HG02852 (cell line): ENCODE measurements at regions not wholly inside any gene's neighbourhood (a gene's known extent, or its start where the extent isn't known, plus 50 kb on each side); places are given as distances from the start of the nearest gene placed in this dataset.

Experiments
- ATAC-seq: cut with Tn5 transposase; IDR thresholded peaks from one replicate; pipeline ENCODE4 v1.9.1; 2021; ENCODE audit warnings: mild to moderate bottlenecking, moderate library complexity; ENCODE audit not compliant: unreplicated experiment

DNA sequence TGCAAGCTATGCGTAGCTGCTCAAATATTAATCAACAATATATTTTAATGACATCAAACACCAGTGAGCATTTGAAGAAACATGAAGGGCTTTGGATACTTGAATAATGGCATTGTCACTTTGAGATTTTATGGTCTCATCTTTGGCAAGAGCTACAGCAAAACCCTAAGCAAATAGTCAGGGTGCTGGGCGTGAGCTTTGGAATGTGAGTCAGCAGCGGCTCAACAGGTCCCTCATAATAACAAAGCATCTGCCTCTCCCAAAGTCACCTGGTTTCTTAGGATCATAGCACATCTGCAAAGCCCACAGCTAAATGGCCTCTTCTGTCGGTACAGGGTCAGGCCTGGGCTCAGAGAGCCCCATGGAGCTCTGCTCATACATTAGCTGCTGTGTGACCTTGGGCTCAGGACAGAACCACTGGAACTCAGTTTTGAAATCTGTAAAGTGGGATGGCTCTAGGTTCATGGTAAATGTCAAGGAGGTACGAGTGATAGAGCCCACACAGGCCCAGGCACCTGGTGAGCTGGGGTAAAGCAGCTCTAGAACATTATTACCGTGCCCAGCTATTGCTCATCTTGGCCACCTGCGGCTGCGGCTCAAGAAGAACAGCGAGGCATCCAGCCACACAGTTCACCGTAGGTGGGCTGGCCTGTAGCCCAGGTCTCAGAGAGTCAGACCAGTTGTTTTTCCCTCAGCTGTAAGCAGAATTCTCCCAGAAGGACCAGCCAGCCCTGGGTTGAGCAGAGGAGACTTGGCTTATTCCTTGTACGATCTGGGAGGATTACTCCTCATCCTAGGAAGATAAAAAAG lies 544.5 kb upstream of the CDH11 start:
- ATAC-seq: no peak

DNA sequence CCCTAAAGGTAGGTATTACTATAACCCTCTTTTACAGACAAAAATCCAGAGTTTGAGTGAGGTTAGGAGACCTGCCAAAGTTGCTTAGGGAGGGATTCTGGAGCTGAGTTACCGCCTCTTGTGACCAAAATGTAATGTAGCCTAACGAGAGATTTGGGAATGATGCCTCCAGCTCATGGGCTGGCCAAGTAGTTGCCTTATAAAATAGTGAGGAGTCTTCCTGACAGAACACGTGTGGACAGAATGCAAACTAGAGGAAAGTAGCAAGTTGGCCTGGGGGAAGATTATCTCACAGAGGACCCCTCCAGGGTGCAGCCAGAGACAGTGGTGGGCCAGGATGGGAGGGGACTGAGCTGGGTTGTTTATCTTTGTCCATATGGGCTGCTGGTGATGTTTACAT lies 543.7 kb upstream of the CDH11 start:
- ATAC-seq: no peak

DNA sequence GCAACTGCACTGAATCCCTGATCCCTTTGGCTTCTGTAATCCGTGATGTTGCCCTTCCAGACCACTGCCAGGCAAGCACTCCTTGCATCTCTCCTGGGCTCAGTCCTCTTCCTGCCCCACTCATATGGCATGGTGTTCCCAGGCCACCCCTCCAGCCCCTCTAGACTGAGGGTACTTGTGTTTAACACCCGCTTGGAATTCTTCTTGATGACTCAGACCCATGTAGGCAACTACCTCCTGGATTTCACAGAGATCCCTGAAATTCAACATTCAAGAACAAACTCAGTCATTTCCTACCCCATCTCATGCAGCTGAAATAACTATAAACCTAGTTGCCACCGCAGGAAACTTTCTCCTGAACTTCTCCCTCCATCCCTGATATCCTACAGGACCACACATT lies 541.9 kb upstream of the CDH11 start:
- ATAC-seq: no peak

DNA sequence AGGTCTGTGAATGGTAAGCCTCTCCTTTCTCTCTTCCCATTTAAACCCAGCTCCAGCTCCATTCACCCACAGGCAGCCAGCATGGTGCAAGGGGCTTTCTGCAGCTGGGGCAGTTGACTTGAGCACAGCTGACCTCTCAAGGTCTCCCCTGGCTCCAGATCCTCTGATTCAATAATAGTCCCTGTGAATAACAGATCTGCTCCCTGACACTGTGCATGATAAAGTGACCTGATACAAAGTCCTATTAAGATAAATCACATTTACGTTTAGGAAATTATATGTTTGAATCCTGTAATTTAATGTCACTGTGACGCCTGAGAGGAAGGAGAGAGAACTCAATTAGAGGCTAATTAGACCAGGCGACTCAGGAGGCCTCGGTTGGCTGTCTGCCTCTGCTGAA lies 540.4 kb upstream of the CDH11 start:
- ATAC-seq: no peak

DNA sequence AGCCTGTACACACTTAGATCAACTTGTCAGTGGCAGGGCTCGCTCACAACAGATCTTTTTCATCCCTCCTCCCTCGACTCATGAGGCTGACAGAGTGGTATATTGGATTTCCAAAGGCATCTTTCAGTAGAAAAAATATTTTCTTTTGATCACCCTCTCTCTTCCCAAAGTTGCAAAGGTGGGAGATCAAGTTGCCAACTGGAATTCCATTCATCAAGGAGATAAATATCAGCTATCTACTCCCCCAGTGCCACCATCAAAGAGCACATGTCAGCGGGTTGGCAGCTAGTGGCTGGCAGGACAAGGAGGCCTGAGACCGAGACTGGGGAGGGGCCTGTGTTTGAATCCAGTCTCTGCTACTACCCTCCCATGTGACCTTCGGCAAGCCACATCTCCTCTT lies 539.7 kb upstream of the CDH11 start:
- ATAC-seq: no peak

DNA sequence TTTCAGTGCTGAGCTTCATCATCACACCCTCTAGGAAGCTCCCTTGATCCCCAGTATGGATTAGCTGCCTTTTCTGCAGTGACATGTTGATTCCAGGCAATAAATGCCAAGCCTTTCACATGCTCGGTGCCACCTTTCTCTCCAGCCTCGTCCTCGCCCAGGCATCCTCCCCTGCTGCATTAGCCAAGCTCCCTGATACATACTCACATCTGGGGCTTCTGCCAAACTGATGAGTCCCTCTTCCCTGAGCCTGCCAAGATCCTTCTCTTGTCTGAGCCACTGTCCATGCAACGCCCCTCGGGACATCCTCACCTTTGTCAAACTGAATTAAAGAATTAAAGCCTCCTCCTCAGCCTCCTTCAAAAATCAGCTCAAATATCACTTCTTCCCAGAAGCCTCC lies 538.5 kb upstream of the CDH11 start:
- no peak for ATAC-seq

DNA sequence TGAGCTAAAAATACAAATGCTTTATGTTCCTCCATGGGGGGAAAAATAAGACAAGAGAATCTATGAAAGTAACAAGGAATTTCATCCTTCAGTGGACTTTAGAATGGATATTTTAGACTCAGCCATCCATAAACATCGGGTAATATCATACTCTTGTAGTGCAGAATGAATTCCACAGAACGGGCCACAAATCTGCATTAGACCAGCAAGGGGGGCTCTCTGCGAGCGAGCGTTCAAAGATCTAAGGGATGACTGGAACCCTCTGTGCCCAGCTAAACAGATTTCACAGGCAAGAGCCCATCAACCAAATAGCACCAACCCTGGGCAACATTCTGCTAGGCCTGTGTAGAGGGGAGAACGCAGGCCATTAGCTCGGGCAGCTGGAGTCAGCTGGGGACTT lies 537.9 kb upstream of the CDH11 start:
- ATAC-seq: no peak

DNA sequence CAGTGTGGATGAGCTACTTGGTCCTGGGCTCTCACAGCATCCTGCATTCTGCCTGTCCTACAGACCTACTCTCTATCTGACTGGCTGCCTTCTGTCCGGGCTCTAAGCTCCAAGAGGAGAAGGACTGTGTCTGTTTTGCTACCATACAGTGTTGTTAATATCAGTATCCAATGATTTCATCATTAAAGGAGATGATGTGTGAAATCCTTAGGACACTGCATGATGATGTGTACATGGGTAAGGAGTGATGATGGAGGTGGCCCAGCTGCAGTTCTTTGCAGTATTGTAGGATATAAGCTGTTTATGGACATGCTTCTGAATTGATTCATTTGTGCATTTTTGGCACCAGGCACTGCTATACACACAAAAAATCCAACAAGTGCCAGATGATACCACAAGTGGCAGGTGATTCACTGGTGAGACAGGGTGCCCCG lies 536.9 kb upstream of the CDH11 start:
- no peak for ATAC-seq

DNA sequence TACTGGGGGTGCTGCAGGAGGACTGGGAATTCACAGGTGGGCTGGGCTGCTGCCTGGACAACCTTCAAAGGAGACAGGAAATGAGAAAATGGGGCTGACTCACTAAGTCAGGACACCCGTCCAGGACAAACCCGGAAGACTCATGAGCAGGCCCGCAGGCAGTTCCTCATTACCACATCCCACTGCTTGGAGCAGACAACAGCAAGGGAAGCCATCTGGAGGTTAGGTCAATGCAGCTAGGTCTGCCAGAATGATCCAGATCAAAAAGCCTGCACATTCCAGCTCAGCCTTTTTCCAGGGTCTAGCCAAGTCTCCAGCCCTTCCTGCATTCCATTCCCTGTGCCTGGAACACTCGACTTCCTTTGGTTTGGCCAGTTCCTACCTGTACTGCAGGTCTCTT lies 536.5 kb upstream of the CDH11 start:
- ATAC-seq: no peak

DNA sequence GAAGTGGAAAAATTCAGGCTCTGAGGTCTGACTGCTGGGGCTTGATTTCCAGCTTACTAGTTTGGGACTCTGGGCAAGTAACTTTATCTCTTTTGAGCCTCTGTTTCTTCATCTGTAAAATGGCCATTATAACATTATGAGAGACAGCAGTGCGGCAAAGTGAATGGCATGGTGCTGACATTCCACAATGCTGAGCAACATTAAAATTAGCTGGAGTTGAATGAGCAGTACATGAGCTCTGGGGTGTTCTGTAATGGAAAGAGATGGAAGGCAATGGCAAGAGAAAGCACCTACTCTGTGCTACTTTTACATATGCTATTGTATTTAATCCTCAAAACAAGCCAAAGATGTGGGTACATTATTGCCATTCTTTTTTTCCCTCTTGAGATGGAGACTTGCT lies 535.7 kb upstream of the CDH11 start:
- no peak for ATAC-seq

DNA sequence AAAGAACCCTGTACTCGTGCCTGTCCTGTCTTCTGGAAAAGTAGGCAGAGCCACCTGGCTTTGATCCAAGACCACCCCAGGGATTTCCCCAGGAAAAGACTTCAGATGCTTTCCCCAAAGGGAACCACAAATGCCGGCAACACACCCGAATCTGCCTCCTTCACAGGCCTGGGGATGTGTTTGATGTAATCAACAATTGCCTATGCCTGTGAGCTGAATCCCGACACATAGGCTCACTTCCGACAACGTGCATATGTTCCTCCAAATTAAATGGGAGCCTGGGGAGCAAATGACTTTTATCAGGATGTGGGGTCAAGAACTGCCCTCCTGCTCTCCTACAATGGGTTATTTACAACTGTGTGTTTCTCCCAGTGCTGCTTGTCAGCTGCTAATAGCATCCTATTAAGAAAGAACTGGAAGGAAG lies 535.2 kb upstream of the CDH11 start:
- ATAC-seq: no peak

DNA sequence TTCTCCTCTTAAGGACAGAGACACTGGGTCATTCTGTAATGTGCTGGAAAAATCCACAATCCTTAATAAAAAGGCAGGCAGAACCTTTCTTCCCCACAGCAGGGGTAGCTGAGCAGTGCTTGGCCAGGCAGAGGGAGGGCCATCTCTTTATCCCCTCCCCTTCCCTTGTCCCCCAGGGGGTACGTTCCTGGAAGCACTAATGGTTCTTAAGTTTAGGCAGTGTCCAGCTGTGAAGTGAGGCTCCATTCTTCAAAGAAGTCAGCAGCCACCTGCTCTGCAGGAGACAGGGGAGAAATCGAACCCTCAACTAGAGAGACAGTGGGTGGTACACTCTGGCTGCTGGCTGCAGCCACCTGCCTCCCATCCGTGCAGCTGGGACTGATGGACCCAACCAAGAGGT lies 533.9 kb upstream of the CDH11 start:
- ATAC-seq: no peak

DNA sequence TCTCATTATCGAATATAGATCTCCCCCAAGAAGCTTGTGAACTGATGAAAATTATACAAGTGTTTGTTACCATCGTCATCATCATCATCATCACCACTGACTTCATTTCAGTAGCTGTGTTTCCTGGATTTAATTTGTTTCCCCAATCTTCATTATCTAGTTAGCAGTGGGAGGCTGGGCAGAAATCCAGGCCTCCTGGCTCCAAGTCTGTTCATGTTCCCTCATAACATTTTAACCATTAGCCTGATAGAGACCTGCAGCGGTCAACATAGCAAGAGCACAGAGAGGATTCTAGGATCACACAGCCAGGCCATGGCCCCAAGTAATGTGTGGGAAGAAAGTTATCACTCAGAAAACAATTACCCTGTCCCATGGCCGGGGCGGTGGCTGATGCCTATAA lies 526.2 kb upstream of the CDH11 start:
- no peak for ATAC-seq

DNA sequence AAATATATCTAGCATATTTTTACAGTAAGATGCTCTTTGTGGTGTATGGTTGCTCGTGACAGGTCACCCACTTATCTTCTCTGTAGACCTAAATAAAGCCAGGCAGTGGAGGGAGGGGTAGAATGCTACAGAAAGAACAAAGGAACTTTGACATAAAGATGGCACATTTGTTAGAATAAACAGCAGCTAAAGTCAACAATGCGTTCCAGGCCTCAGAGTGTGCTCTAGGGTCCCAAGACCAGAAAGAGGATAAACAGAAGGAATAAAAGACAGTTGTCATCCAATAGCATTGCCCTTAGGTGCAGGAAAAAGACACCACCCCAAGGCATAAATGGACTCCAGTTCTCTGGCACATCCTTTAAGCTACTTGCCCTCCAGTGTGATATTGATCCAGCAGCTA lies 523.0 kb upstream of the CDH11 start:
- no peak for ATAC-seq

DNA sequence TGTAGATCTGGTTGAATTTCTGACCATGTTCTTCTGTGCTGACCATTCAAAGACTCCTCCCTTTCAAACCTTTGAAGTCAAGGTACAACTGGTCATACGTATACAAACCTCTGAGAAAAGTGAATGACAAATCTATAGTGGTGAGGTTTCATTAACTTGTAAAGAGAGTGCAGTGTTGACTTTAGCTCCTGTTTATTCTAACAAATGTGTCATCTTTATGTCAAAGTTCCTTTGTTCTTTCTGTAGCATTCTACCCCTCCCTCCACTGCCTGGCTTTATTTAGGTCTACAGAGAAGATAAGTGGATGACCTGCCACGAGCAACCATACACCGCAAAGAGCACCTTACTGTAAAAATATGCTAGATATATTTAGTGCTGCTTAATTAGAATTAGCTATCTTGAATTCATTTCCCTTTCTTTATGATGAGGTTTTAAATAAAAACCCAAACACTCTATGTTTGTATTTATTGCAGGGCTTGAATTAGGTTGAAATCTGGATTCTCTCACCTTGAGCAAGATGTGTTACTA lies 520.0 kb upstream of the CDH11 start:
- ATAC-seq: no peak

DNA sequence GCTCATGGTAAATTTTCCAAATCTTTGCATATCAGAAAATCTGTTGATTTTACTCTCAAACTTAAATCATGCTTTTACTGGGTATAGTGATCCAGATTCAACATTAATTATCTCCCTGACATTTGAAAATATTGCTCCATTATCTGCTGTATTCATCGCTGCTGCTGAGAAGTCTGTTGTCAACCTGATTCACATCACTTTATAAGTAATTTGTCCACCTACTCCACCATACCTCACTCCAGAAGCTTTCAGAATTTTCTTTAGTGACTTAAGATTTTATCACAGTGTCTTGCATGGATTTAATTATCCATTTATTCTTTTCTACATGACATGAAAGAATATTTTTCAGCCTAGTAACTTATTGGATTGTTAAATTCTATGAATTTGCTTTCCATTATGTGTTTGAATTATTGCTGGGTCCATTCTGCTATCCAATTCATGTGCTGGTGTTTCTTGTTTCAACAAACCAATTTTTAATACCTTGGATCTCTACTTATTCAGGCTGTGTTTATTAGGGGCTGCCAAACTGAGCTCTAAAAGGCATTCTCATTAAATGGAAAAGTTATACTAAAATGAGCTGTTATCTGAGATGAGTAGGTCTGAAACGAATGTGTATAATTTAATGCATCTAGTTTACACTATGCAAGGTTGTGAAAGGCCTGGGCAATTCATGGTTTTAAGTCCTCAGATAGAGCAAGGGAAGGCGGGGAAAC lies 519.3 kb upstream of the CDH11 start:
- no peak for ATAC-seq

DNA sequence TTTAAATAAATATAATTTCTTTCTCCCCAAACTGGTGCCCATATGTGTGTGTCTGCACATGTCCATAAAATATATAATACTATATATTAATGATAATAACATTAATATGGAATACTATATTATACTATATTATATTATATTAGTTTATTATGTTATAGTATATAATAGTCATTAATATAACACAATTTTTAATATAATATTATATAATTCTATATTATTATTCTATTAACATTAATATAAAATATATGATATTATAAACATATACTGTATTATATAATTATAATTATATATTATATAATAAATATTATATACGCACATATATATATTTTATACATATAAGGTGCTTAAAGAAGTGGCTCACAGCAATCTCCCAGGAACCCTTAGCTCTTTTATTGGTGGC lies 513.0 kb upstream of the CDH11 start:
- no peak for ATAC-seq

DNA sequence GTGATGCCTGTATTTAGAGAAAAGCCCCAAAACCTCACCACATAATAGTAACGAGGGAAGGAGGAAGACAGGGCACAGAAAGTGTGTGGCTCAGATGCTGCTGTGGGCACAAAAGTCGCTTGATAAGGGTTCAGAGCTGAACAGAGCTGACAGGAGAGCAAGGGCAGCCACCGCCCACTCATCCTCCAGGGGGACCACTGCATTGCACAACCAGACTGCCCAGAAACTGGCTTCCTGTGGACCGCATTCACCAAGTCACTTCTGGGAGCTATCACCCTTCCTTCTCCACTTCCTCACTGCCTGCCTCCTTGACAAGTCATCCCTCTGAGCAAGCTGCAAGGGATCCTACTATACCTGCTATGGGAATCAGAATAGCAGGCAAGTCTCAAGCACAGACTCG lies 512.4 kb upstream of the CDH11 start:
- ATAC-seq: no peak

DNA sequence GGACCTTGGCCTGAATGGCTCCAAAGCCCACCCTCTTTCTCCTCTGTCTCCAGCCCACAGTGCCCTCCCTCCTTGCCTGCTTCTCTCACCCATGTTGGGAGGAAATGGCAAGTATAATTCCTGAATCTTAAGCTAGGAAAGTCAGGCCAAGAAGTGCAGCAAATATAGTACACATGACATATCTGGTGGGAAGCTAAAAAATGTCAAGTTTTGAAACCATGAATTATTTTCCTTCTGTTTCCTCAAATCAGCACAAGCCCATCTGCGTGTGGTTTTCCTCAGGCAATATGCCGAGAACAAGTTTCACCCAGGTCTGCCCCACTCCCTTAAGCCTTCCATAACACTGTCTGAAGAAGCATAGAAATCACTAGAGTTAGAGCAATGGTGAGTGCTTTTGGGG lies 502.8 kb upstream of the CDH11 start:
- ATAC-seq: no peak

DNA sequence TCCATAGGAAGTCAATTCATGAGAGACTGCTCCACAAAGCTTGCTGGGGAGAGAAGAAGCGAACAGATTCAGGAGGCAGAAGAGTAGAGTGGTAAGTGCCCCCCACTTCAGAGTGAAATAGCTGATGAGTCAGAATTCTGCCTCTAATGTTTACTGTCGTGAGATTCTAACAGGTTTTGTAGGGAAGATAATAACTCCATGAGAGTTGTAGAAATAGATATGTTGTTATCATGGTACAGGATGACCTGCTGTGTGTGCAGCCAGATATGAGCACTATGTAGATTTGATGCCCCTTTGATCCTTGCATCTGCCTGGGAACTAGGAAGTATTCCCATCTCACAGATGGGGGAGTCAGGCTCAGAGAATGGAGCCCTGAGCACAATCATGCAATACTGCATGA lies 502.4 kb upstream of the CDH11 start:
- ATAC-seq: no peak

DNA sequence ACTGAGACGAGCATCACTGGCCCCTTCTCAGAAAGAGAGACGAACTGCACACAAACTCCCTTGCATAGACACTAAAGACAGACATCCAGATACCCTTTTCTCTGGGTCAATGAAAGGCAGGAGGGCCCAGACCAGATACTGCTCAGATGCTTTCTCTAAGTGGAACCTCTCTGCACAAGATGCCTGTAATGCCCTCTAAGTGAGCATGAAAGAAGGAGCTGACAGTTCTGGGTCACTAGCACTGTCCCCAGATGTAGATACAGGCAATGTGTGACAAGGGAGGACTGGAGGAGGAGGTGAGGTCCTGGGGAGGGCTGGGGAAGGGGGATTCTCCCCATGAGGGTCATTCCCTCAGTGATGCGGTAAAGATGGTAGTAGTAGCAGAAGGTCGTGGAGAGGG lies 501.0 kb upstream of the CDH11 start:
- ATAC-seq: no peak

DNA sequence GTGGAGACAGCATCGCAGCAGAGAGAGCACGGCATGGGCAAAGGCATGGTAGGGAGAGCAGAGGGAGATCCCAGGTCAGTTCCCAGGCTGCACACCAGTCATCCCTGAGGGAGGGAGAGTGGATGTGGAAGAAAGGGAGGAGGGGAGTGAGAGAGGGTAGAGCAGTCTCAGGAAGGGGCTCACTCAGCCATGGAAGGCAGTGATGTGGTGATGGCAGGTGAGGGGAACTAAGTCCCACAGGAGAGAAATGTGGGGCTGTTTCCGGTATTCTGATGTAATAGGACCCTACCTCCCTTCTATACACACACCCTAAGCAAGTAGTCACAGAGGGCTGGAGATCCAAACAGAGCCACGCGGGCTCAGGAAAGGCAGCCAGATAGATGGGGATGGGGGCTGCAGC lies 500.3 kb upstream of the CDH11 start:
- no peak for ATAC-seq
